Upper lobe of left lung (tissue), 6 donors: ENCODE measurements at regions not wholly inside any gene's neighbourhood (a gene's known extent, or its start where the extent isn't known, plus 50 kb on each side); places are given as distances from the start of the nearest gene placed in this dataset.

Source experiments
- ATAC-seq, 2 donors: fragments of 200-7000 bp; cut with Tn5 transposase; one replicate each; pipeline ENCODE4 v1.9.1; 2022; ENCODE audit warnings: mild to moderate bottlenecking in 2 of 2, moderate library complexity in 2 of 2; ENCODE audit not compliant: low FRiP score in 2 of 2
- DNase-seq, 2 donors: peaks; one replicate each; pipeline ENCODE4 v3.0.0-alpha.2; 2019 to 2020
- H3K27ac ChIP-seq, 4 donors: fragments of 200-600 bp; sonication (generic); one replicate each; pipeline ENCODE4 v1.5.1; 2016 to 2019
- H3K27me3 ChIP-seq, 4 donors: fragments of 200-600 bp; sonication (generic); one replicate each; pipeline ENCODE4 v1.5.1; 2017 to 2019
- H3K36me3 ChIP-seq, 4 donors: fragments of 200-600 bp; sonication (generic); one replicate each; pipeline ENCODE4 v1.5.1; 2016 to 2019
- H3K4me1 ChIP-seq, 4 donors: fragments of 200-600 bp; sonication (generic); one replicate each; pipeline ENCODE4 v1.5.1; 2018 to 2019
- H3K4me3 ChIP-seq, 4 donors: fragments of 200-600 bp; sonication (generic); one replicate each; pipeline ENCODE4 v1.5.1; 2017 to 2019; ENCODE audit warnings: mild to moderate bottlenecking in 2 of 4, moderate library complexity in 1 of 4
- H3K9me3 ChIP-seq, 4 donors: fragments of 200-600 bp; sonication (generic); one replicate each; pipeline ENCODE4 v1.5.1; 2018 to 2019
- CTCF ChIP-seq, 6 experiments: fragments of 450-650 bp in 4 of 6; fragments of 200-600 bp in 2 of 6; sonication (generic) in 2 of 6; IDR thresholded peaks; one replicate each; pipeline ENCODE4 v1.5.1; 2016 to 2019; ENCODE audit warnings: antibody characterized with exemption in 6 of 6
- EP300 ChIP-seq, 4 donors: sonication (generic); formaldehyde crosslinking; IDR thresholded peaks; one replicate each; pipeline ENCODE4 v1.5.1; 2017; ENCODE audit warnings: antibody characterized with exemption in 4 of 4, control low read depth in 2 of 4
- POLR2A ChIP-seq, 4 donors: fragments of 450-650 bp; IDR thresholded peaks; one replicate each; pipeline ENCODE4 v1.5.1; 2016 to 2017; ENCODE audit warnings: antibody characterized with exemption in 4 of 4, mild to moderate bottlenecking in 2 of 4
- POLR2AphosphoS5 ChIP-seq, 2 donors: sonication (generic); formaldehyde crosslinking; IDR thresholded peaks; one replicate each; pipeline ENCODE4 v1.5.1; 2017; ENCODE audit warnings: antibody characterized with exemption in 2 of 2
- WGBS, 2 donors: methylation state at CpG; one replicate each; pipeline ENCODE4 v1.1.5; 2017 to 2018; 5-methylcytosine and 5-hydroxymethylcytosine counted together
- donor health status: DM: no; HTN: no; CAD: no; lungs with moderate emphysema.
- donor health status: DM: no; HTN: yes; CAD: no; lungs with severe emphysema.

GRCh38 chr13:47474839-47475238, 526.2 kb downstream of the SUCLA2 start:
- Histone ChIP-seq H3K4me3 (no peak overlapping the region), H3K27me3 (no peaks in the 10 kb centered on the region), H3K9me3 (no peaks in the 10 kb centered on the region), H3K27ac (no peak overlapping the region), H3K4me1 (no peaks in the 10 kb centered on the region), H3K36me3 (no peaks in the 10 kb centered on the region)
- 54 to 61% methylated on average over 8 of the region's 8 CpGs for WGBS, 2 donors
- DNase-seq (no peak), ATAC-seq (no peak)
- TF ChIP-seq CTCF (IDR thresholded peaks at IDR 0.05), result no peak
- no peak for TF ChIP-seq POLR2A (IDR thresholded peaks at IDR 0.05)
- TF ChIP-seq EP300 (IDR thresholded peaks at IDR 0.05), result no peak
- no peak for TF ChIP-seq POLR2AphosphoS5 (IDR thresholded peaks at IDR 0.05)

- ATAC-seq (no peak), DNase-seq (no peak)
- TF ChIP-seq CTCF (IDR thresholded peaks at IDR 0.05), result no peak
- no peak for TF ChIP-seq POLR2AphosphoS5 (IDR thresholded peaks at IDR 0.05)
- TF ChIP-seq POLR2A (IDR thresholded peaks at IDR 0.05), result no peak
- TF ChIP-seq EP300 (IDR thresholded peaks at IDR 0.05), result no peak
- no peaks in the 10 kb centered on the region for H3K9me3 ChIP-seq
- H3K36me3 ChIP-seq, result no peaks in the 10 kb centered on the region
- no peaks in the 10 kb centered on the region for H3K27me3 ChIP-seq
- H3K27ac ChIP-seq, result no peak overlapping the region
- no peaks in the 10 kb centered on the region for H3K4me1 ChIP-seq
- no peak overlapping the region for H3K4me3 ChIP-seq
- 55 to 65% methylated on average over 2 of the region's 2 CpGs for WGBS, 2 donors
Observed at GRCh38 chr13:47474326-47474725, 526.7 kb downstream of the SUCLA2 start.

- WGBS, 2 donors, result 61 to 72% methylated on average over 2 of the region's 2 CpGs
- no peak for DNase-seq
- Histone ChIP-seq H3K9me3 (no peaks in the 10 kb centered on the region), H3K27me3 (no peaks in the 10 kb centered on the region), H3K36me3 (no peaks in the 10 kb centered on the region), H3K27ac (no peak overlapping the region), H3K4me3 (no peak overlapping the region), H3K4me1 (no peaks in the 10 kb centered on the region)
- TF ChIP-seq POLR2A (IDR thresholded peaks at IDR 0.05) (no peak), EP300 (IDR thresholded peaks at IDR 0.05) (no peak), CTCF (IDR thresholded peaks at IDR 0.05) (no peak), POLR2AphosphoS5 (IDR thresholded peaks at IDR 0.05) (no peak)
- no peak for ATAC-seq
Observed at GRCh38 chr13:47472516-47472915, 528.6 kb downstream of the SUCLA2 start.

- no peaks in the 10 kb centered on the region for H3K36me3 ChIP-seq
- no peaks in the 10 kb centered on the region for H3K27me3 ChIP-seq
- no peak for ATAC-seq
- 80% methylated on average over 5 of the region's 6 CpGs; no CpG with 5 or more reads in 1 of the 2 donors for WGBS, 2 donors
- no peaks in the 10 kb centered on the region for H3K9me3 ChIP-seq
- no peaks in the 10 kb centered on the region for H3K4me1 ChIP-seq
- no peak for TF ChIP-seq POLR2A (IDR thresholded peaks at IDR 0.05)
- no peak for DNase-seq
- H3K27ac ChIP-seq, result no peak overlapping the region
- H3K4me3 ChIP-seq, result no peak overlapping the region
Observed at GRCh38 chr13:47463726-47464125, 537.3 kb downstream of the SUCLA2 start.

- Histone ChIP-seq H3K36me3 (no peaks in the 10 kb centered on the region), H3K27ac (no peak overlapping the region), H3K9me3 (no peaks in the 10 kb centered on the region), H3K4me1 (no peaks in the 10 kb centered on the region), H3K4me3 (no peak overlapping the region), H3K27me3 (no peaks in the 10 kb centered on the region)
- WGBS, 2 donors, result 73 to 88% methylated on average over 2 of the region's 2 CpGs
- TF ChIP-seq EP300 (IDR thresholded peaks at IDR 0.05) (no peak), POLR2A (IDR thresholded peaks at IDR 0.05) (no peak), POLR2AphosphoS5 (IDR thresholded peaks at IDR 0.05) (no peak), CTCF (IDR thresholded peaks at IDR 0.05) (no peak)
- ATAC-seq (no peak), DNase-seq (no peak)
Observed at GRCh38 chr13:47463002-47463401, 538.1 kb downstream of the SUCLA2 start.
